Parathyroid adenoma (tissue), 2 donors: ENCODE measurements at regions not wholly inside any gene's neighbourhood (a gene's known extent, or its start where the extent isn't known, plus 50 kb on each side); places are given as distances from the start of the nearest gene placed in this dataset.

ENCODE experiments used
- H2AFZ ChIP-seq: fragments of 300-600 bp; sonication (generic); one replicate; pipeline ENCODE4 v1.7.0; 2017; ENCODE audit warnings: antibody characterized with exemption, mild to moderate bottlenecking
- H3K27ac ChIP-seq: fragments of 300-600 bp; sonication (generic); one replicate; pipeline ENCODE4 v1.7.0; 2017
- H3K27me3 ChIP-seq: fragments of 300-600 bp; sonication (generic); one replicate; pipeline ENCODE4 v1.7.0; 2017; ENCODE audit warnings: low read length; ENCODE audit not compliant: control insufficient read depth, insufficient read depth
- H3K36me3 ChIP-seq: fragments of 300-600 bp; sonication (generic); one replicate; pipeline ENCODE4 v1.7.0; 2017; ENCODE audit warnings: low read length; ENCODE audit not compliant: control insufficient read depth, insufficient read depth
- H3K4me1 ChIP-seq: fragments of 300-600 bp; sonication (generic); one replicate; pipeline ENCODE4 v1.7.0; 2017; ENCODE audit warnings: control low read depth
- H3K4me2 ChIP-seq: fragments of 300-600 bp; sonication (generic); one replicate; pipeline ENCODE4 v1.7.0; 2017; ENCODE audit warnings: low read length
- H3K4me3 ChIP-seq: fragments of 300-600 bp; sonication (generic); one replicate; pipeline ENCODE4 v1.7.0; 2017; ENCODE audit warnings: low read depth, low read length
- H3K79me2 ChIP-seq: fragments of 300-600 bp; sonication (generic); one replicate; pipeline ENCODE4 v1.7.0; 2017; ENCODE audit warnings: control low read depth
- H3K9ac ChIP-seq: fragments of 300-600 bp; sonication (generic); one replicate; pipeline ENCODE4 v1.7.0; 2017; ENCODE audit warnings: mild to moderate bottlenecking
- H3K9me3 ChIP-seq: fragments of 300-600 bp; sonication (generic); one replicate; pipeline ENCODE4 v1.7.0; 2017; ENCODE audit warnings: low read length; ENCODE audit not compliant: control insufficient read depth
- CTCF ChIP-seq: fragments of 300-600 bp; sonication (generic); IDR thresholded peaks from one replicate; pipeline ENCODE4 v1.7.0; 2017; ENCODE audit warnings: antibody characterized with exemption, mild to moderate bottlenecking
- donor health status: primary hyperparathyroidism.

DNA sequence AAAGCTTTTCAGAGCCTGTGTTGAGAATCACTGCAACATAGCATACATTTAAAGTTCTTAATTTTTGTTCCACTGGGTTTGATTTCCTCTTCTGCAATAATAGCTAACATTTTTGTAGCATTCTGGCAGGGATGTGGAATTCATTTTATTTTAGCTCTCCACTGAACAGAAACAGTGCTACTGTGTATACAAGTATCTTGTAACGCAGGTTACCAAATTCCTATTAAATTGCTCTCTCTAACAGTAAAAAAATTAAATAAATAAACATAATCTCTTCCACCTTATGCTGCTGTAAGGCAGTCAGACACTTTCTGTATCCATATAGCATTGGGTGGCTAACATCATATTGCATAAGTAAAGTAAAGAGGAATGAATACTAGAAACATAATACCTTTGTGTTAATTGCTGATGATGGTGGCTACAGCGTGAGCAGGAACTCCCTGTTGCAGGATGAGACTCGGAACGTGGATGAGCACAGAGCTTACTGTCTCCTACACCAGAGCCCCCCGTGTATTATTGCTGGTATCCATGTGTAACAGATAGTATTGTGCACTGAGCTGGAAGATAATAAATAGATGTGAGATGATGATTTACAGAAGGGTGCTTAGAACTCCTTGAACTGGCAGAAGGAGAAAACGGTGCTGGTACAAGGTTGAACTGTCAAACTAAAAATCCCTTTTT lies 276.9 kb upstream of the SNX7 start:
- no peak overlapping the region for H3K9ac ChIP-seq
- H3K27ac ChIP-seq = no peak overlapping the region
- H3K79me2 ChIP-seq = no peaks in the 10 kb centered on the region
- no peak overlapping the region for H3K4me2 ChIP-seq
- no peak for TF ChIP-seq CTCF
- H3K36me3 ChIP-seq = no peaks in the 10 kb centered on the region
- no peaks in the 10 kb centered on the region for H3K27me3 ChIP-seq
- no peak overlapping the region for H3K4me3 ChIP-seq
- no peaks in the 10 kb centered on the region for H3K4me1 ChIP-seq
- H3K9me3 ChIP-seq = no peaks in the 10 kb centered on the region
- H2AFZ ChIP-seq = no peak overlapping the region

DNA sequence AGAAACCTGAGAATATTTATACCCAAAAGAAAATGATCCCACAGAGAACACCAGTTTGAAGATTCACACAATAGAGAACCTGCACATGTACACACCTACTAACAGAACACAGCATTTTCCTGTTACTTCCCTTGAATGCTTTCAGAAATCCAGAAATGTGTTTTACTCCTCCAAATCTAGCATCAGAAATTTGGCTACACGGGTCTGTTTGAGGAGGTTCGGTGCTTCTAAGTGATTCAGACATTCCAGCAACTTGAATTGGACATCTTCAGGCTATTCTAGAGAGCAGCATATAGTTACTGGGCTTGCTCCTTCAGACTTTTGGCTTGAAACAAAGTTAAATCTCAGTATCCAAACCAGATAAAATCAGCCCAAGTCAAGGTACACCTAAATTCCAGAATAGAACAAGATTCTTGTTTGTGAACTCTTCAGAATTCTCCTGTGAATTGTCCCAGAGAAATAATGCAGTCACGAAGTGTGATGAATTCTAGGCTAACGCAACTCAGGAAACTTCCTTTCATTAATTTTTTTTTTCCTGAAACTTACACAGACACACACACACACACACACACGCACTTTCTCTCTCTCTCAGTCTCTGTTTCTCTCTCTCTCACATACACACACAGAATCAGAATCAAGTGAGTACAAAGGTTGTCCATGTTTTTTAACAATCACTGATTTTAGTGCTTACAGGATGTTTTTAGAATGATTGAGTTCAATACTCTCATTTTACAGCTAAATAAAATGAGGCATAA lies 278.4 kb upstream of the SNX7 start:
- Histone ChIP-seq H3K9ac (no peak overlapping the region), H3K4me3 (no peak overlapping the region), H3K4me1 (no peaks in the 10 kb centered on the region), H3K36me3 (no peaks in the 10 kb centered on the region), H3K4me2 (no peak overlapping the region), H2AFZ (no peak overlapping the region), H3K27ac (no peak overlapping the region), H3K27me3 (no peaks in the 10 kb centered on the region), H3K79me2 (no peaks in the 10 kb centered on the region), H3K9me3 (no peaks in the 10 kb centered on the region)
- no peak for TF ChIP-seq CTCF

DNA sequence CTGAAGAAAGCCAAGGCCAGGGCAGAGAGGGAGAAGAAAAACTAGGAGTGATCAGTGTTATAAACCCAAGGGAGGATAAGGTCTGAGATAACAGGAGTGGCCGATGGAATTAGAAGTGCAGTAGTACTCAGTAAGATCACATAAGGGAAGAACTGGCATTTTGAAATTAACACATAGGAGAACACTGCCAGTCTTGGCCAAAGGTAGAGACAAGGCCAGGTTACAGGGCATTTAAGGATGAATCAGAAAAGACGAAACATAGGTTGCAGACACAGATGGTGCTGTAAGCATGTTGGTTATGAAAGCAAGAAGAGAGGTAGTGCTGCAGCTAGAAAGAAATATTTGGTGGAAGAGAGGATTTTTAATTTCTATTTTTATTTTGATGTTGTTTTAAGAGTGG lies 278.9 kb upstream of the SNX7 start:
- no peak for TF ChIP-seq CTCF
- no peak overlapping the region for H3K27ac ChIP-seq
- H2AFZ ChIP-seq = no peak overlapping the region
- no peaks in the 10 kb centered on the region for H3K79me2 ChIP-seq
- no peak overlapping the region for H3K9ac ChIP-seq
- no peak overlapping the region for H3K4me2 ChIP-seq
- no peaks in the 10 kb centered on the region for H3K4me1 ChIP-seq
- H3K36me3 ChIP-seq = no peaks in the 10 kb centered on the region
- H3K27me3 ChIP-seq = no peaks in the 10 kb centered on the region
- H3K9me3 ChIP-seq = no peaks in the 10 kb centered on the region
- H3K4me3 ChIP-seq = no peak overlapping the region

DNA sequence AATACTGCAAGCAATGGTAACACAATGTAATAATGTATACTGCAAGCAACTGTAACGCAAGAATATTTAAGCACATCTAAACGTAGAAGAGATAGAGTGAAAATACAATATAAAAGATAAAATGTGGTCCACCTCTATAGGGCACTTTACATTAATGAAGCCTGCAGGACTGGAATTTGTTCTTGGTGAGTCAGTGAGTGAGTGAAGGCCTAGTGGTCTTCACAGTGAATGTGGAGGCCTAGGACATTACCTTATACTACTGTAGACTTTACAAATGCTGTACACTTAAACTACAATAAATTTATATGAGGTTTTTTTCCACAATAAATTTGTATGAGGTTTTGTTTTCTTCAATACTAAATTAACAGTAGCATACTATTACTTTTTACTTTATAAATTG lies 287.4 kb upstream of the SNX7 start:
- Histone ChIP-seq H3K4me2 (no peak overlapping the region), H3K27me3 (no peaks in the 10 kb centered on the region), H3K79me2 (no peaks in the 10 kb centered on the region), H3K4me1 (no peaks in the 10 kb centered on the region), H3K4me3 (no peak overlapping the region), H3K9me3 (no peaks in the 10 kb centered on the region), H2AFZ (no peak overlapping the region), H3K27ac (no peak overlapping the region), H3K36me3 (no peaks in the 10 kb centered on the region), H3K9ac (no peak overlapping the region)
- TF ChIP-seq CTCF = no peak
